ENCODE measurements at regions not wholly inside any gene's neighbourhood (a gene's known extent, or its start where the extent isn't known, plus 50 kb on each side); places are given as distances from the start of the nearest gene placed in this dataset.

DNA sequence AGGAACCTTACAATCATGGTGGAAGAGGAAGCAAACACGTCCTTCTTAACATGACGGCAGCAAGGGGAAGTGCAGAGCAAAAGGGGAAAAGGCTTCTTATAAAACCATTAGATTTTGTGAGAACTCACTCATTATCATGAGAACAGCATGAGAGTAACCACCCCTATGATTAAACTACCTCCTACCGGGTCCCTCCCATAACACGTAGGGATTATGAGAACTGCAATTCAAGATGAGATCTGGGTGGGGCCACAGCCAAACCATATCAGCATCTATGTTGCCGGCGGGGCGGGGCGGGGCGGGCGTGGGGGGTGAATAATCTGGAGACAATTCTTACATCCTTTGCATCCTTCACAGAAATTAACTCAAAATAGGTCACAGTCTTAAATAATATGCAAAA lies 58.8 kb upstream of the GFPT2 start:
- H3K27me3 ChIP-seq (ENCODE audit: control insufficient read depth, low read length), result no peaks in the 10 kb centered on the region

DNA sequence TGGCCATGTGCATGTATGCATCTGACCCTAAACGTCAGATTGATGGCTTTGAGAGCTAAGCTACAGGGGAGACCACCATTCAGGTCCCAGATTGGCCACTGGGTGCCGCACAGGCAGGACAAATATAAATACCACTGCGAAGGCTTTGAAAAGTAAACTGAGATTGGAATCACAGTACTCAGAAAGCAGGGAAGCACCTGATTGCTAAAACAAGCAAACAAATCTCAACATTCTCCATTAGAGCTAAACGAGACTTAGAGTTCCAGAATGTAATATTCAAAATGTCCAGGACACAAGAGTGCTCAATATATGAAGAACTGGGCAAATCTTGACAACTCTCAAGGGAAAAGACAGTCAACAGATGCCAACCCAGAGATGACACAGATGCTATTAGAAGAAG lies 61.0 kb upstream of the GFPT2 start:
- TF ChIP-seq EZH2phosphoT487 (IDR thresholded peaks at IDR 0.05; ENCODE audit: borderline replicate concordance, low read length), result no peak
- TF ChIP-seq, protein P1, sequence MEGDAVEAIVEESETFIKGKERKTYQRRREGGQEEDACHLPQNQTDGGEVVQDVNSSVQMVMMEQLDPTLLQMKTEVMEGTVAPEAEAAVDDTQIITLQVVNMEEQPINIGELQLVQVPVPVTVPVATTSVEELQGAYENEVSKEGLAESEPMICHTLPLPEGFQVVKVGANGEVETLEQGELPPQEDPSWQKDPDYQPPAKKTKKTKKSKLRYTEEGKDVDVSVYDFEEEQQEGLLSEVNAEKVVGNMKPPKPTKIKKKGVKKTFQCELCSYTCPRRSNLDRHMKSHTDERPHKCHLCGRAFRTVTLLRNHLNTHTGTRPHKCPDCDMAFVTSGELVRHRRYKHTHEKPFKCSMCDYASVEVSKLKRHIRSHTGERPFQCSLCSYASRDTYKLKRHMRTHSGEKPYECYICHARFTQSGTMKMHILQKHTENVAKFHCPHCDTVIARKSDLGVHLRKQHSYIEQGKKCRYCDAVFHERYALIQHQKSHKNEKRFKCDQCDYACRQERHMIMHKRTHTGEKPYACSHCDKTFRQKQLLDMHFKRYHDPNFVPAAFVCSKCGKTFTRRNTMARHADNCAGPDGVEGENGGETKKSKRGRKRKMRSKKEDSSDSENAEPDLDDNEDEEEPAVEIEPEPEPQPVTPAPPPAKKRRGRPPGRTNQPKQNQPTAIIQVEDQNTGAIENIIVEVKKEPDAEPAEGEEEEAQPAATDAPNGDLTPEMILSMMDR (IDR thresholded peaks at IDR 0.05; ENCODE audit: low read depth, low read length, poor library complexity, severe bottlenecking), result no peak
- H3K4me1 ChIP-seq (ENCODE audit: control insufficient read depth, low read length), result no peaks in the 10 kb centered on the region
- no peak overlapping the region for H3K4me2 ChIP-seq (ENCODE audit: low read length)

More for the DNA sequence above, 58.8 kb upstream of the GFPT2 start:
- no peaks in the 10 kb centered on the region for H3K4me1 ChIP-seq (ENCODE audit: control insufficient read depth, low read length)
- H3K79me2 ChIP-seq (ENCODE audit: control insufficient read depth, low read length), result no peaks in the 10 kb centered on the region
- H3K4me2 ChIP-seq (ENCODE audit: low read length), result no peak overlapping the region
- no peaks in the 10 kb centered on the region for H4K20me1 ChIP-seq (ENCODE audit: control insufficient read depth, insufficient read depth, low read depth, low read length)
- TF ChIP-seq, protein P1 (IDR thresholded peaks at IDR 0.05; ENCODE audit: low read depth, low read length, poor library complexity, severe bottlenecking), result no peak
- TF ChIP-seq EZH2phosphoT487 (IDR thresholded peaks at IDR 0.05; ENCODE audit: borderline replicate concordance, low read length), result no peak
- no peaks in the 10 kb centered on the region for H3F3A ChIP-seq (ENCODE audit: control insufficient read depth, insufficient read depth)
- no peak overlapping the region for H3K4me3 ChIP-seq (ENCODE audit: low read length)
- H3K27ac ChIP-seq (ENCODE audit: low read depth, low read length), result no peak overlapping the region
- H3K36me3 ChIP-seq (ENCODE audit: control insufficient read depth, low read length), result no peaks in the 10 kb centered on the region
- H3K9me2 ChIP-seq (replicated peaks; ENCODE audit: control insufficient read depth, low read length), result no peaks in the 10 kb centered on the region
- H3K9me3 ChIP-seq (ENCODE audit: control insufficient read depth, insufficient read depth, low read length), result no peaks in the 10 kb centered on the region

GRCh38 chr5:180421672-180422071 lies 68.5 kb upstream of the GFPT2 start:
- TF ChIP-seq EZH2phosphoT487 (IDR thresholded peaks at IDR 0.05; ENCODE audit: borderline replicate concordance, low read length), result no peak
- TF ChIP-seq, protein P1 (IDR thresholded peaks at IDR 0.05; ENCODE audit: low read depth, low read length, poor library complexity, severe bottlenecking), result no peak
- H3K27ac ChIP-seq (ENCODE audit: low read depth, low read length), result no peak overlapping the region
- no peaks in the 10 kb centered on the region for H3K36me3 ChIP-seq (ENCODE audit: control insufficient read depth, low read length)
- no peak overlapping the region for H3K4me2 ChIP-seq (ENCODE audit: low read length)
- H3K4me1 ChIP-seq (ENCODE audit: control insufficient read depth, low read length), result no peaks in the 10 kb centered on the region
- no peak overlapping the region for H3K4me3 ChIP-seq (ENCODE audit: low read length)
- no peaks in the 10 kb centered on the region for H3K79me2 ChIP-seq (ENCODE audit: control insufficient read depth, low read length)
- H3K27me3 ChIP-seq (ENCODE audit: control insufficient read depth, low read length), result no peaks in the 10 kb centered on the region
- no peaks in the 10 kb centered on the region for H3K9me3 ChIP-seq (ENCODE audit: control insufficient read depth, insufficient read depth, low read length)
- 0 out of 2 replicates have a peak, but pooled peaks cover 2% of the 10 kb centered on the region for H3F3A ChIP-seq (ENCODE audit: control insufficient read depth, insufficient read depth)
- H4K20me1 ChIP-seq (ENCODE audit: control insufficient read depth, insufficient read depth, low read depth, low read length), result no peaks in the 10 kb centered on the region
- no peaks in the 10 kb centered on the region for H3K9me2 ChIP-seq (replicated peaks; ENCODE audit: control insufficient read depth, low read length)

More for the DNA sequence above, 61.0 kb upstream of the GFPT2 start:
- no peaks in the 10 kb centered on the region for H3F3A ChIP-seq (ENCODE audit: control insufficient read depth, insufficient read depth)
- H4K20me1 ChIP-seq (ENCODE audit: control insufficient read depth, insufficient read depth, low read depth, low read length), result no peaks in the 10 kb centered on the region
- no peaks in the 10 kb centered on the region for H3K36me3 ChIP-seq (ENCODE audit: control insufficient read depth, low read length)
- no peaks in the 10 kb centered on the region for H3K79me2 ChIP-seq (ENCODE audit: control insufficient read depth, low read length)
- no peaks in the 10 kb centered on the region for H3K27me3 ChIP-seq (ENCODE audit: control insufficient read depth, low read length)
- no peaks in the 10 kb centered on the region for H3K9me3 ChIP-seq (ENCODE audit: control insufficient read depth, insufficient read depth, low read length)
- H3K27ac ChIP-seq (ENCODE audit: low read depth, low read length), result no peak overlapping the region
- no peak overlapping the region for H3K4me3 ChIP-seq (ENCODE audit: low read length)
- H3K9me2 ChIP-seq (replicated peaks; ENCODE audit: control insufficient read depth, low read length), result no peaks in the 10 kb centered on the region
